ENCODE measurements at regions not wholly inside any gene's neighbourhood (a gene's known extent, or its start where the extent isn't known, plus 50 kb on each side); places are given as distances from the start of the nearest gene placed in this dataset.

- 75% methylated on average over 7 of the region's 7 CpGs for WGBS (ENCODE audit: missing lambda C conversion rate)
- TF ChIP-seq HOXB13 (CRISPR knock-in tag; IDR thresholded peaks at IDR 0.05; ENCODE audit: low read depth) (no peak), ZSCAN20 (CRISPR knock-in tag; IDR thresholded peaks at IDR 0.05) (no peak), MAZ (IDR thresholded peaks at IDR 0.05; ENCODE audit: borderline replicate concordance, low read depth, low read length) (no peak), EHF (CRISPR knock-in tag; IDR thresholded peaks at IDR 0.05) (no peak), POLR2AphosphoS2 (conservative IDR thresholded peaks at IDR 0.05; ENCODE audit: low read length) (no peak), RNF2 (IDR thresholded peaks at IDR 0.05; ENCODE audit: borderline replicate concordance, low read depth) (no peak), BHLHE40 (IDR thresholded peaks at IDR 0.05; ENCODE audit: low read depth, low read length) (no peak), FOSL2 (IDR thresholded peaks at IDR 0.05) (no peak), FOSL2 (CRISPR knock-in tag; IDR thresholded peaks at IDR 0.05) (no peak), ZNF302 (CRISPR knock-in tag; IDR thresholded peaks at IDR 0.05) (no peak), CHD4 (IDR thresholded peaks at IDR 0.05; ENCODE audit: borderline replicate concordance) (no peak), NFE2L2 (conservative IDR thresholded peaks at IDR 0.05; ENCODE audit: low read length) (no peak), CEBPB (IDR thresholded peaks at IDR 0.05) (no peak), SREBF2 (IDR thresholded peaks at IDR 0.05) (no peak), CBX2 (IDR thresholded peaks at IDR 0.05; ENCODE audit: borderline replicate concordance, low read depth) (no peak), MAFK (IDR thresholded peaks at IDR 0.05; ENCODE audit: partially characterized antibody) (no peak), ATOH8 (CRISPR knock-in tag; IDR thresholded peaks at IDR 0.05; ENCODE audit: low read depth) (no peak), KDM5A (IDR thresholded peaks at IDR 0.05) (no peak), ESRRA (IDR thresholded peaks at IDR 0.05; ENCODE audit: borderline replicate concordance, low read length) (no peak)
- TF ChIP-seq, protein P1, sequence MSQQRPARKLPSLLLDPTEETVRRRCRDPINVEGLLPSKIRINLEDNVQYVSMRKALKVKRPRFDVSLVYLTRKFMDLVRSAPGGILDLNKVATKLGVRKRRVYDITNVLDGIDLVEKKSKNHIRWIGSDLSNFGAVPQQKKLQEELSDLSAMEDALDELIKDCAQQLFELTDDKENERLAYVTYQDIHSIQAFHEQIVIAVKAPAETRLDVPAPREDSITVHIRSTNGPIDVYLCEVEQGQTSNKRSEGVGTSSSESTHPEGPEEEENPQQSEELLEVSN (IDR thresholded peaks at IDR 0.05; ENCODE audit: borderline replicate concordance, low read depth), result no peak
- TF ChIP-seq, protein P2, sequence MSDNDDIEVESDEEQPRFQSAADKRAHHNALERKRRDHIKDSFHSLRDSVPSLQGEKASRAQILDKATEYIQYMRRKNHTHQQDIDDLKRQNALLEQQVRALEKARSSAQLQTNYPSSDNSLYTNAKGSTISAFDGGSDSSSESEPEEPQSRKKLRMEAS (IDR thresholded peaks at IDR 0.05), result no peak
- no peaks in the 10 kb centered on the region for H3K9me3 ChIP-seq
- no peak overlapping the region for H3K4me3 ChIP-seq
- no peak for FAIRE-seq
- peaks cover 14% of the 10 kb centered on the region for H3K4me1 ChIP-seq
- H3K4me2 ChIP-seq, result no peak overlapping the region
- no peak for DNase-seq (ENCODE audit: low read depth in 1 of 2, low spot score in 1 of 2)
- ATAC-seq, result no peak
- H3K27ac ChIP-seq, result no peak overlapping the region
- ChIA-PET POLR2A (no interaction called here), CTCF (no interaction called here)
Observed at GRCh38 chr21:35135481-35135880, 86.4 kb upstream of the RUNX1 start.

DNA sequence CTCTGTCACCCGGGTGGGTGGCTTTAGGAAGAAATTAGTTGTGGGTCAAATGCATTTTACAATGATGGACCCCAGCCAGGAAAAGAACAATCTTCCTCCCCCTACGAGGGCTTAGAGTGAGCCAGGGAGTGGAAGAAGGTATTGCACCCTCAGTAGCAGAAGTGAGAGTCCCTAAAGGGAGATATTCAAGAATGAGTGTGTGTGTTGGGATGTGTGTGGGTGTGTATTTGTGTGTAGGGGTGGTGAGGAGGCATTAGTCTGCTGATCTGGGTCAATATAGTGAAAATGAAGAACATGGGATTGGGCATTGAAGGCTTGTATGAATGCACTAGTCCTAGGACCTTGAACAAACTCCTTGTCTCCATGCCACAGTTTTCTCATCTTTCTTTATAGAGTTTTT lies 85.2 kb upstream of the RUNX1 start:
- WGBS (ENCODE audit: missing lambda C conversion rate), result 56% methylated on average over 2 of the region's 2 CpGs
- TF ChIP-seq BHLHE40 (IDR thresholded peaks at IDR 0.05; ENCODE audit: low read depth, low read length) (no peak), ATOH8 (CRISPR knock-in tag; IDR thresholded peaks at IDR 0.05; ENCODE audit: low read depth) (no peak), USF2 (IDR thresholded peaks at IDR 0.05) (no peak), TP53 (CRISPR knock-in tag; IDR thresholded peaks at IDR 0.05) (no peak), NPAS2 (CRISPR knock-in tag; IDR thresholded peaks at IDR 0.05; ENCODE audit: borderline replicate concordance) (no peak), FOSL2 (IDR thresholded peaks at IDR 0.05) (no peak), FOSL2 (CRISPR knock-in tag; IDR thresholded peaks at IDR 0.05) (no peak), RFX5 (IDR thresholded peaks at IDR 0.05) (no peak), KDM1A (IDR thresholded peaks at IDR 0.05; ENCODE audit: low read depth) (no peak), JUNB (IDR thresholded peaks at IDR 0.05) (no peak), HOXA7 (CRISPR knock-in tag; IDR thresholded peaks at IDR 0.05) (no peak), ZNF302 (CRISPR knock-in tag; IDR thresholded peaks at IDR 0.05) (no peak), GATA3 (IDR thresholded peaks at IDR 0.05; ENCODE audit: borderline replicate concordance) (no peak), HDAC2 (IDR thresholded peaks at IDR 0.05) (no peak), POLR2AphosphoS2 (conservative IDR thresholded peaks at IDR 0.05; ENCODE audit: low read length) (no peak)
- TF ChIP-seq, protein P3, sequence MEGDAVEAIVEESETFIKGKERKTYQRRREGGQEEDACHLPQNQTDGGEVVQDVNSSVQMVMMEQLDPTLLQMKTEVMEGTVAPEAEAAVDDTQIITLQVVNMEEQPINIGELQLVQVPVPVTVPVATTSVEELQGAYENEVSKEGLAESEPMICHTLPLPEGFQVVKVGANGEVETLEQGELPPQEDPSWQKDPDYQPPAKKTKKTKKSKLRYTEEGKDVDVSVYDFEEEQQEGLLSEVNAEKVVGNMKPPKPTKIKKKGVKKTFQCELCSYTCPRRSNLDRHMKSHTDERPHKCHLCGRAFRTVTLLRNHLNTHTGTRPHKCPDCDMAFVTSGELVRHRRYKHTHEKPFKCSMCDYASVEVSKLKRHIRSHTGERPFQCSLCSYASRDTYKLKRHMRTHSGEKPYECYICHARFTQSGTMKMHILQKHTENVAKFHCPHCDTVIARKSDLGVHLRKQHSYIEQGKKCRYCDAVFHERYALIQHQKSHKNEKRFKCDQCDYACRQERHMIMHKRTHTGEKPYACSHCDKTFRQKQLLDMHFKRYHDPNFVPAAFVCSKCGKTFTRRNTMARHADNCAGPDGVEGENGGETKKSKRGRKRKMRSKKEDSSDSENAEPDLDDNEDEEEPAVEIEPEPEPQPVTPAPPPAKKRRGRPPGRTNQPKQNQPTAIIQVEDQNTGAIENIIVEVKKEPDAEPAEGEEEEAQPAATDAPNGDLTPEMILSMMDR (IDR thresholded peaks at IDR 0.05), result no peak
- TF ChIP-seq, protein P4, sequence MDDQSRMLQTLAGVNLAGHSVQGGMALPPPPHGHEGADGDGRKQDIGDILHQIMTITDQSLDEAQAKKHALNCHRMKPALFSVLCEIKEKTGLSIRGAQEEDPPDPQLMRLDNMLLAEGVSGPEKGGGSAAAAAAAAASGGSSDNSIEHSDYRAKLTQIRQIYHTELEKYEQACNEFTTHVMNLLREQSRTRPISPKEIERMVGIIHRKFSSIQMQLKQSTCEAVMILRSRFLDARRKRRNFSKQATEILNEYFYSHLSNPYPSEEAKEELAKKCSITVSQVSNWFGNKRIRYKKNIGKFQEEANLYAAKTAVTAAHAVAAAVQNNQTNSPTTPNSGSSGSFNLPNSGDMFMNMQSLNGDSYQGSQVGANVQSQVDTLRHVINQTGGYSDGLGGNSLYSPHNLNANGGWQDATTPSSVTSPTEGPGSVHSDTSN (IDR thresholded peaks at IDR 0.05), result no peak
- TF ChIP-seq, protein P1 (IDR thresholded peaks at IDR 0.05; ENCODE audit: borderline replicate concordance, low read depth), result no peak
- no peak for FAIRE-seq
- Histone ChIP-seq H3K4me2 (no peak overlapping the region), H3K27ac (no peak overlapping the region), H3K4me3 (no peak overlapping the region), H3K4me1 (peaks cover 14% of the 10 kb centered on the region), H3K9me3 (no peaks in the 10 kb centered on the region)
- ATAC-seq, result no peak
- CTCF ChIA-PET, result no interaction called here
- no peak for DNase-seq (ENCODE audit: low read depth in 1 of 2, low spot score in 1 of 2)
- POLR2A ChIA-PET, result no interaction called here

Data from A549 (cell line).